ENCODE measurements at regions not wholly inside any gene's neighbourhood (a gene's known extent, or its start where the extent isn't known, plus 50 kb on each side); places are given as distances from the start of the nearest gene placed in this dataset.

DNA sequence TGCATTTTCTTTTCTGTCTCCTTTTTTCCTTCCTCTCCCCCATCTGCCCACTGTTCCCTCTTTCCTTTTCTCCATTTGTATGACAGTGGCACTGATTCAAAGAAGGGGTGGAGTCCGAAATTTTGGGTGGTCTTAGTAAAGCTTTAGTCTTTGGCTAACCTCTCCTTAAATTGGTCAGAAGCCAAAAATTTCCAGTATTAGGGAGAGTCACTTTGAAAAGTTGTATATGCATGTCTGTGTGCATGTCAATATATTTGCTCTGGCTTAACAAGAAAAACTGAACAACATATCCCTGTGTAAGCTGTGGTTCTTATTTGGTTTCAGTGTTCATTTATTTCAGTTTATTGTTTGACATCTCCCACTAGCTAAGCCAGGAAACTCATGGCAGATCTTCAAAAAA is 314.8 kb upstream of the CXADR start:
- TF ChIP-seq, protein P1, sequence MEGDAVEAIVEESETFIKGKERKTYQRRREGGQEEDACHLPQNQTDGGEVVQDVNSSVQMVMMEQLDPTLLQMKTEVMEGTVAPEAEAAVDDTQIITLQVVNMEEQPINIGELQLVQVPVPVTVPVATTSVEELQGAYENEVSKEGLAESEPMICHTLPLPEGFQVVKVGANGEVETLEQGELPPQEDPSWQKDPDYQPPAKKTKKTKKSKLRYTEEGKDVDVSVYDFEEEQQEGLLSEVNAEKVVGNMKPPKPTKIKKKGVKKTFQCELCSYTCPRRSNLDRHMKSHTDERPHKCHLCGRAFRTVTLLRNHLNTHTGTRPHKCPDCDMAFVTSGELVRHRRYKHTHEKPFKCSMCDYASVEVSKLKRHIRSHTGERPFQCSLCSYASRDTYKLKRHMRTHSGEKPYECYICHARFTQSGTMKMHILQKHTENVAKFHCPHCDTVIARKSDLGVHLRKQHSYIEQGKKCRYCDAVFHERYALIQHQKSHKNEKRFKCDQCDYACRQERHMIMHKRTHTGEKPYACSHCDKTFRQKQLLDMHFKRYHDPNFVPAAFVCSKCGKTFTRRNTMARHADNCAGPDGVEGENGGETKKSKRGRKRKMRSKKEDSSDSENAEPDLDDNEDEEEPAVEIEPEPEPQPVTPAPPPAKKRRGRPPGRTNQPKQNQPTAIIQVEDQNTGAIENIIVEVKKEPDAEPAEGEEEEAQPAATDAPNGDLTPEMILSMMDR (conservative IDR thresholded peaks at IDR 0.05; ENCODE audit: low read depth in 2 of 2) = no peak
- TF ChIP-seq, protein P2, sequence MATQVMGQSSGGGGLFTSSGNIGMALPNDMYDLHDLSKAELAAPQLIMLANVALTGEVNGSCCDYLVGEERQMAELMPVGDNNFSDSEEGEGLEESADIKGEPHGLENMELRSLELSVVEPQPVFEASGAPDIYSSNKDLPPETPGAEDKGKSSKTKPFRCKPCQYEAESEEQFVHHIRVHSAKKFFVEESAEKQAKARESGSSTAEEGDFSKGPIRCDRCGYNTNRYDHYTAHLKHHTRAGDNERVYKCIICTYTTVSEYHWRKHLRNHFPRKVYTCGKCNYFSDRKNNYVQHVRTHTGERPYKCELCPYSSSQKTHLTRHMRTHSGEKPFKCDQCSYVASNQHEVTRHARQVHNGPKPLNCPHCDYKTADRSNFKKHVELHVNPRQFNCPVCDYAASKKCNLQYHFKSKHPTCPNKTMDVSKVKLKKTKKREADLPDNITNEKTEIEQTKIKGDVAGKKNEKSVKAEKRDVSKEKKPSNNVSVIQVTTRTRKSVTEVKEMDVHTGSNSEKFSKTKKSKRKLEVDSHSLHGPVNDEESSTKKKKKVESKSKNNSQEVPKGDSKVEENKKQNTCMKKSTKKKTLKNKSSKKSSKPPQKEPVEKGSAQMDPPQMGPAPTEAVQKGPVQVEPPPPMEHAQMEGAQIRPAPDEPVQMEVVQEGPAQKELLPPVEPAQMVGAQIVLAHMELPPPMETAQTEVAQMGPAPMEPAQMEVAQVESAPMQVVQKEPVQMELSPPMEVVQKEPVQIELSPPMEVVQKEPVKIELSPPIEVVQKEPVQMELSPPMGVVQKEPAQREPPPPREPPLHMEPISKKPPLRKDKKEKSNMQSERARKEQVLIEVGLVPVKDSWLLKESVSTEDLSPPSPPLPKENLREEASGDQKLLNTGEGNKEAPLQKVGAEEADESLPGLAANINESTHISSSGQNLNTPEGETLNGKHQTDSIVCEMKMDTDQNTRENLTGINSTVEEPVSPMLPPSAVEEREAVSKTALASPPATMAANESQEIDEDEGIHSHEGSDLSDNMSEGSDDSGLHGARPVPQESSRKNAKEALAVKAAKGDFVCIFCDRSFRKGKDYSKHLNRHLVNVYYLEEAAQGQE (IDR thresholded peaks at IDR 0.05; ENCODE audit: unreplicated experiment) = no peak

All from GM23338 (cell line).